Spleen (tissue), 11 donors: ENCODE measurements at regions not wholly inside any gene's neighbourhood (a gene's known extent, or its start where the extent isn't known, plus 50 kb on each side); places are given as distances from the start of the nearest gene placed in this dataset.

Experiments
- DNase-seq: peaks from one replicate; pipeline ENCODE4 v3.0.0-alpha.2; 2020
- H3K27ac ChIP-seq, 8 donors: fragments of 200-600 bp; sonication (generic) in 7 of 8; 1 replicate in 4 of 8; 2 replicates in 4 of 8; pipeline versions ENCODE4 v1.5.0 to v1.8.0; 2016 to 2021; ENCODE audit warnings: inconsistent platforms in 4 of 8, mild to moderate bottlenecking in 4 of 8, moderate library complexity in 1 of 8
- H3K27me3 ChIP-seq, 7 donors: fragments of 200-600 bp; sonication (generic) in 6 of 7; replicated peaks in 1 of 7; 1 replicate in 4 of 7; 2 replicates in 3 of 7; pipeline versions ENCODE4 v1.5.0 to v1.8.0; 2016 to 2021; ENCODE audit warnings: inconsistent platforms in 3 of 7, mild to moderate bottlenecking in 1 of 7
- H3K36me3 ChIP-seq, 6 donors: fragments of 200-600 bp; sonication (generic) in 5 of 6; 1 replicate in 4 of 6; 2 replicates in 2 of 6; pipeline versions ENCODE4 v1.5.0 to v1.8.0; 2016 to 2021; ENCODE audit warnings: inconsistent platforms in 2 of 6
- H3K4me1 ChIP-seq, 6 donors: fragments of 200-600 bp; sonication (generic) in 5 of 6; 1 replicate in 3 of 6; 2 replicates in 3 of 6; pipeline versions ENCODE4 v1.5.0 to v1.8.0; 2016 to 2021; ENCODE audit warnings: inconsistent platforms in 3 of 6
- H3K4me3 ChIP-seq, 8 donors: fragments of 200-600 bp; sonication (generic) in 7 of 8; 1 replicate in 4 of 8; 2 replicates in 4 of 8; pipeline versions ENCODE4 v1.5.0 to v1.8.0; 2016 to 2021; ENCODE audit warnings: inconsistent platforms in 4 of 8, mild to moderate bottlenecking in 4 of 8, moderate library complexity in 2 of 8
- H3K9me3 ChIP-seq, 8 donors: fragments of 200-600 bp; sonication (generic) in 7 of 8; 1 replicate in 4 of 8; 2 replicates in 4 of 8; pipeline versions ENCODE4 v1.5.0 to v1.8.0; 2016 to 2021; ENCODE audit warnings: inconsistent platforms in 4 of 8
- POLR2A ChIP-seq, 3 donors: fragments of 450-650 bp; IDR thresholded peaks; one replicate each; pipeline ENCODE4 v1.5.1; 2017; ENCODE audit warnings: antibody characterized with exemption in 3 of 3, mild to moderate bottlenecking in 1 of 3
- POLR2AphosphoS5 ChIP-seq, 3 donors: sonication (generic); formaldehyde crosslinking; IDR thresholded peaks; one replicate each; pipeline ENCODE4 v1.5.1; 2017; ENCODE audit warnings: antibody characterized with exemption in 3 of 3
- WGBS, 5 donors: extraction: QIAGEN DNeasy Blood & Tissue Kit in 3 of 5; methylation state at CpG; one replicate each; pipeline versions ENCODE4 v1.1.5 to v1.1.7; 2013 to 2018; 5-methylcytosine and 5-hydroxymethylcytosine counted together
- intact Hi-C: fragments of 100-400 bp; cut with DNase I; formaldehyde crosslinking; loops from one replicate; pipeline ENCODE4 v1.15.0; 2023; ENCODE audit warnings: low total_unique reads
- TF ChIP-seq, protein P1 (sequence below), 11 experiments: fragments of 200-600 bp in 7 of 11; fragments of 450-650 bp in 4 of 11; sonication (generic) in 4 of 11; IDR thresholded peaks in 8 of 11; conservative IDR thresholded peaks in 3 of 11; 1 replicate in 7 of 11; 2 replicates in 4 of 11; pipeline versions ENCODE4 v1.4.0 to v1.8.0; 2016 to 2021; ENCODE audit warnings: antibody characterized with exemption in 11 of 11, inconsistent platforms in 4 of 11, mild to moderate bottlenecking in 1 of 11
- donor health status: healthy with polysubstance abuse.
- donor health status: DM: no; HTN: no; CAD: no; lungs with moderate emphysema.
- donor health status: DM: no; HTN: no; CAD: no.
- donor health status: Bipolar disorder and iron deficiency.
- donor health status: healthy.
- donor health status: DM: no; HTN: no; CAD: no.
- donor health status: DM: yes; HTN: yes; CAD: no.

DNA sequence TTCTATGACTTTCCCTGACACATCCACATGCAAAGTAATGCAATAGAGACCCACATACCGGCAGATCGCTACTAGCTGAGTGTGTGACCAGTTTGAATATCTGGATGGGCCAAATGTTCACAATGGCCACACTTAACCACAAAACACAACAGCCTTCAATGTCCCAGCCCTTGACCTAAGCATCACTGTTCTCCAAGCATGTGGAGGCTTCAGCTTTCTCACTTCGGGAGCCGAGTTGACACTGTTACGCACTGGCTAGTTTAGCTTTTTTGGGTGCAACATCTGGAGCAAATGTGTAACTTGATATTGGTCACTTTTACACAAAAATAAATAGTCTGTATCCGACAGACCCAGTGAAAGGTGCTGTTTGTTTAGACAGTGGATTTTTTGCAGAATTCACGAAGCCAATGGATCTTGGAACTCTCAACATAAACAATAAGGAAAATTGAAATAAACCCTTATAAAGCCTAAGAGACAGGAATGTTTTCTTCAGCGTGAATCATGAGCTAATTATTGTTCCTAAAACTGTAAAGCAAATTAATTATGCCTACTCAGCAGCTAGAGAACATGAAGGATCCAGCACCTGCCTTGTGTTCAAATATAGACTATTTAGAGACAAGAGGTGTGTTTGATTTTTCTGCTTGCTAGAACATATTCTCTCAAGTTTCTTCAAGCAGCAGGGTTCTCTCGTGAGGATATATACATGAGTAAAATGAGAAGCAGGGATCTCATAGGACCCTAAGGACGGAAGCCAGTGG is 117.6 kb upstream of the JCAD start:
- no peak overlapping the region for H3K27ac ChIP-seq
- no peak for DNase-seq
- no peaks in the 10 kb centered on the region for H3K9me3 ChIP-seq
- intact Hi-C loops = no loop called here
- H3K36me3 ChIP-seq = no peaks in the 10 kb centered on the region
- TF ChIP-seq, protein P1, sequence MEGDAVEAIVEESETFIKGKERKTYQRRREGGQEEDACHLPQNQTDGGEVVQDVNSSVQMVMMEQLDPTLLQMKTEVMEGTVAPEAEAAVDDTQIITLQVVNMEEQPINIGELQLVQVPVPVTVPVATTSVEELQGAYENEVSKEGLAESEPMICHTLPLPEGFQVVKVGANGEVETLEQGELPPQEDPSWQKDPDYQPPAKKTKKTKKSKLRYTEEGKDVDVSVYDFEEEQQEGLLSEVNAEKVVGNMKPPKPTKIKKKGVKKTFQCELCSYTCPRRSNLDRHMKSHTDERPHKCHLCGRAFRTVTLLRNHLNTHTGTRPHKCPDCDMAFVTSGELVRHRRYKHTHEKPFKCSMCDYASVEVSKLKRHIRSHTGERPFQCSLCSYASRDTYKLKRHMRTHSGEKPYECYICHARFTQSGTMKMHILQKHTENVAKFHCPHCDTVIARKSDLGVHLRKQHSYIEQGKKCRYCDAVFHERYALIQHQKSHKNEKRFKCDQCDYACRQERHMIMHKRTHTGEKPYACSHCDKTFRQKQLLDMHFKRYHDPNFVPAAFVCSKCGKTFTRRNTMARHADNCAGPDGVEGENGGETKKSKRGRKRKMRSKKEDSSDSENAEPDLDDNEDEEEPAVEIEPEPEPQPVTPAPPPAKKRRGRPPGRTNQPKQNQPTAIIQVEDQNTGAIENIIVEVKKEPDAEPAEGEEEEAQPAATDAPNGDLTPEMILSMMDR (IDR thresholded peaks at IDR 0.05 in 8 of 11, conservative IDR thresholded peaks at IDR 0.05 in 3 of 11) = no peak
- TF ChIP-seq POLR2AphosphoS5 (IDR thresholded peaks at IDR 0.05) (no peak), POLR2A (IDR thresholded peaks at IDR 0.05) (no peak)
- no peaks in the 10 kb centered on the region for H3K27me3 ChIP-seq
- H3K4me3 ChIP-seq = no peak overlapping the region
- no peaks in the 10 kb centered on the region for H3K4me1 ChIP-seq
- 86 to 96% (median 90%) methylated on average over 10 of the region's 10 CpGs for WGBS, 5 donors

DNA sequence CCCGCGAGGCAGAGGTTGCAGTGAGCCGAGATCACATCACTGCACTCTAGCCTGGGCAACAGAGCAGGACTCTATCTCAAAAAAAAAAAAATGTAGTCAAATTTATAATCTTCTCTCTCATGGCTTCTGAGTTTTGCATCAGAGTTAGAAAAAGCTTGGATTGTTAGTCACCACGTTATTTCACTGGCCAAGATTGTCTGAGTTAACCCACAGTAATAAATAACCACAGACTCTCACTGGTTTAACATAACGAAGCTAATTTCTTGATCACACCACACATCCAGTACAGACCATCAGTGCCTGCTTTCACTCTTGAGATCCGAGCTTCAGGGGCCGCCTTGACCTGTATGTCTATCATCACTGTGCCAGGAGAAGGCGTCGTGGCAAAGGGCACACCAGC is 116.8 kb upstream of the JCAD start:
- no peak overlapping the region for H3K27ac ChIP-seq
- 85 to 91% (median 89%) methylated on average over 9 of the region's 9 CpGs for WGBS, 5 donors
- no peak for DNase-seq
- no peaks in the 10 kb centered on the region for H3K27me3 ChIP-seq
- intact Hi-C loops = no loop called here
- H3K9me3 ChIP-seq = no peaks in the 10 kb centered on the region
- H3K4me3 ChIP-seq = no peak overlapping the region
- H3K4me1 ChIP-seq = no peaks in the 10 kb centered on the region
- H3K36me3 ChIP-seq = no peaks in the 10 kb centered on the region
- TF ChIP-seq, protein P1 (IDR thresholded peaks at IDR 0.05 in 8 of 11, conservative IDR thresholded peaks at IDR 0.05 in 3 of 11) = no peak
- TF ChIP-seq POLR2A (IDR thresholded peaks at IDR 0.05) = no peak
- no peak for TF ChIP-seq POLR2AphosphoS5 (IDR thresholded peaks at IDR 0.05)

DNA sequence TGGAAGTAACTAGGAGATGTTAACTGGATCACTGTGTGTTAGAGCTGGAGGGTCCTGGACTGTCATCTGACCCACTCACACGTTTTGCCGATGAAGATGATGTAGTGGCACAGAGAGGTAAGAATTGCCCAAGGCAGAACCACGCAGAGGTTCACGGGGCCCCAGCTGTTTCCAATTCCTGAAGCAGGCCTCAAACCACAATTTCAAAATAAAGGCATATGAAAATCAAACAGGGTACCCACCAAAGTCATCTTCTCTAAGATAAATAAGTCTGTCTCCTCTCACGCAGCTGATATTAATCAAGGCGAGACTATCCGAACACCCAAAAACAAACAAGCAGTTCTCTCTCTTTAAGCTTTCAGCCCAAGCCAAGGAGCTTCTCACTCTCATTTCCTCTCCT is 113.3 kb upstream of the JCAD start:
- Histone ChIP-seq H3K36me3 (no peaks in the 10 kb centered on the region), H3K27me3 (peaks cover 0 to 6% (median 0%) of the 10 kb centered on the region in 7 donors), H3K27ac (no peak overlapping the region), H3K4me3 (no peak overlapping the region), H3K9me3 (no peaks in the 10 kb centered on the region), H3K4me1 (no peaks in the 10 kb centered on the region)
- intact Hi-C loops = no loop called here
- TF ChIP-seq POLR2A (IDR thresholded peaks at IDR 0.05) (no peak), POLR2AphosphoS5 (IDR thresholded peaks at IDR 0.05) (no peak)
- TF ChIP-seq, protein P1 (IDR thresholded peaks at IDR 0.05 in 8 of 11, conservative IDR thresholded peaks at IDR 0.05 in 3 of 11) = no peak
- DNase-seq = no peak
- 64 to 80% (median 73%) methylated on average over 7 of the region's 7 CpGs for WGBS, 5 donors

DNA sequence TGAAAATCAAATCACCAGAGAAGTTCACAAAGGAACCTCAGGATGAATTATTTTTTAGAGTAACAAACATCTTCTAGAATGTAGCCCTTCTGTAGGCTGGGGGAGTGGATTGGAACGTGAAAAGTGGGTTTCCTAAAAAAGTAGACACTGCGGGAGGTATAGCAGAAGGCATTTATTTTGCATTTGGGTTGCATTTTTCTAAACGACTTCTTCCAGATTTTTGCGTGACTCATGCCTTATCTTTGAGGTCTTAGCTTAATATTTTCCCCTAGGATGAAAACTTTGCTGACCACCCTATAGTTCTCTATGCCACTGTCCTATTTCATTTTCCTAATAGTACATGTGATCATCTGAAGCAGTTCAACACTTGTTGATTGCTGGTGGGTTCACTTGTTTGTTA is 112.7 kb upstream of the JCAD start:
- TF ChIP-seq POLR2AphosphoS5 (IDR thresholded peaks at IDR 0.05) (no peak), POLR2A (IDR thresholded peaks at IDR 0.05) (no peak)
- TF ChIP-seq, protein P1 (IDR thresholded peaks at IDR 0.05 in 8 of 11, conservative IDR thresholded peaks at IDR 0.05 in 3 of 11) = no peak
- H3K4me3 ChIP-seq = no peak overlapping the region
- no peak overlapping the region for H3K27ac ChIP-seq
- H3K27me3 ChIP-seq = peaks cover 0 to 11% (median 0%) of the 10 kb centered on the region in 7 donors
- no peaks in the 10 kb centered on the region for H3K36me3 ChIP-seq
- WGBS, 5 donors = 80 to 92% (median 88%) methylated on average over 4 of the region's 4 CpGs
- no peaks in the 10 kb centered on the region for H3K4me1 ChIP-seq
- DNase-seq = no peak
- intact Hi-C loops = no loop called here
- H3K9me3 ChIP-seq = no peaks in the 10 kb centered on the region
